ENCODE measurements at regions not wholly inside any gene's neighbourhood (a gene's known extent, or its start where the extent isn't known, plus 50 kb on each side); places are given as distances from the start of the nearest gene placed in this dataset.

GRCh38 chr7:106783286-106783685, 81.8 kb upstream of the PIK3CG start:
- TF ChIP-seq POLR2A (IDR thresholded peaks at IDR 0.05; ENCODE audit: low read depth, low read length) = no peak
- no peak for TF ChIP-seq POLR2AphosphoS5 (IDR thresholded peaks at IDR 0.05; ENCODE audit: low read depth, low read length)
